ENCODE measurements at regions not wholly inside any gene's neighbourhood (a gene's known extent, or its start where the extent isn't known, plus 50 kb on each side); places are given as distances from the start of the nearest gene placed in this dataset.

DNA sequence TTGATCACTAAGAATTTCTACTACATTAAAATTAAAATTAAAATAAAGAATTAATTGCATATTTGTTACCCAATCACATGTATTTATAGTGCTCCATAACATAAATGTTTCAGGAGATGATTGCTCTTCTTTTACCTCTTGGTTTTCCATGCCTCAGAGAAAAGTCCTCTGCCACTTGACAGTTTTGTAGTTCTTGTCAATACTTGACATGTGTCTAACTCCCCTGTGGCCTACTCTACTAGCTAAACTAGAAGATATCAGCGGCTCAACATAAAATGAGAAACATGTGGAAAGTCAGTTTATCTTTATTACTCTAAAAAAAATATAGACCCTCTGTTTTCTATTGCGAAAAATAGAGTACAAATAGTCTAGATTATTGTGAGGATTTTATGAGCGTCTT, 650.6 kb upstream of the NUDT12 start:
- TF ChIP-seq, protein P1, sequence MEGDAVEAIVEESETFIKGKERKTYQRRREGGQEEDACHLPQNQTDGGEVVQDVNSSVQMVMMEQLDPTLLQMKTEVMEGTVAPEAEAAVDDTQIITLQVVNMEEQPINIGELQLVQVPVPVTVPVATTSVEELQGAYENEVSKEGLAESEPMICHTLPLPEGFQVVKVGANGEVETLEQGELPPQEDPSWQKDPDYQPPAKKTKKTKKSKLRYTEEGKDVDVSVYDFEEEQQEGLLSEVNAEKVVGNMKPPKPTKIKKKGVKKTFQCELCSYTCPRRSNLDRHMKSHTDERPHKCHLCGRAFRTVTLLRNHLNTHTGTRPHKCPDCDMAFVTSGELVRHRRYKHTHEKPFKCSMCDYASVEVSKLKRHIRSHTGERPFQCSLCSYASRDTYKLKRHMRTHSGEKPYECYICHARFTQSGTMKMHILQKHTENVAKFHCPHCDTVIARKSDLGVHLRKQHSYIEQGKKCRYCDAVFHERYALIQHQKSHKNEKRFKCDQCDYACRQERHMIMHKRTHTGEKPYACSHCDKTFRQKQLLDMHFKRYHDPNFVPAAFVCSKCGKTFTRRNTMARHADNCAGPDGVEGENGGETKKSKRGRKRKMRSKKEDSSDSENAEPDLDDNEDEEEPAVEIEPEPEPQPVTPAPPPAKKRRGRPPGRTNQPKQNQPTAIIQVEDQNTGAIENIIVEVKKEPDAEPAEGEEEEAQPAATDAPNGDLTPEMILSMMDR (IDR thresholded peaks at IDR 0.05): no peak
- TF ChIP-seq POLR2A (IDR thresholded peaks at IDR 0.05): no peak
- Histone ChIP-seq H3K27me3 (no peaks in the 10 kb centered on the region), H3K27ac (no peak overlapping the region), H3K4me1 (no peaks in the 10 kb centered on the region), H3K9me3 (no peaks in the 10 kb centered on the region), H3K4me3 (no peak overlapping the region), H3K36me3 (no peaks in the 10 kb centered on the region)
- intact Hi-C loops (cut with DNase I): no loop called here
- 43% methylated on average over 3 of the region's 3 CpGs for WGBS (ENCODE audit: insufficient coverage, low coverage, low lambda C conversion rate, missing lambda C conversion rate)
- no peak for ATAC-seq
- no peak for DNase-seq

DNA sequence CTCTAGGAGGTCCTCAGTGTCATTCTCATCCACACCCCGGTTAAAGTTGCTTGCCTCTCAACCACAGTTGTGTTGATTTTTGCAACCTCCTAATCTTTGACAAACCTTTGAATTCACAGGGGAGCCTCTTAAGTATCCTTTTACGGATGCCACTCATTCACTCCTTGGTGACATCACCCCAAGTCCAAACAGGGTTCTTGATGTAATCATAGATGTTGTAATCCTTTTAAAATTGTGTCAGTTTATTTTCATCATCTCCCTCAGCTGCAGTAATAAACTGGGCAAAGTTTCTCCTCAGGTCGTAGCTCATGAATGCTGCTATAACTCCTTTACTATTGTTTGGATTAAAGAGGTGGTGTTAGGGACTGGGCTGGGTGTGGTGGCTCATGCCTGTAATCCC, 637.2 kb upstream of the NUDT12 start:
- Histone ChIP-seq H3K4me3 (no peak overlapping the region), H3K27ac (no peak overlapping the region), H3K36me3 (no peaks in the 10 kb centered on the region), H3K4me1 (no peaks in the 10 kb centered on the region), H3K27me3 (no peaks in the 10 kb centered on the region), H3K9me3 (no peaks in the 10 kb centered on the region)
- ATAC-seq (no peak), DNase-seq (no peak)
- TF ChIP-seq, protein P1 (IDR thresholded peaks at IDR 0.05): no peak
- TF ChIP-seq POLR2A (IDR thresholded peaks at IDR 0.05): no peak
- 48% methylated on average over 3 of the region's 3 CpGs for WGBS (ENCODE audit: insufficient coverage, low coverage, low lambda C conversion rate, missing lambda C conversion rate)
- intact Hi-C loops (cut with DNase I): no loop called here

DNA sequence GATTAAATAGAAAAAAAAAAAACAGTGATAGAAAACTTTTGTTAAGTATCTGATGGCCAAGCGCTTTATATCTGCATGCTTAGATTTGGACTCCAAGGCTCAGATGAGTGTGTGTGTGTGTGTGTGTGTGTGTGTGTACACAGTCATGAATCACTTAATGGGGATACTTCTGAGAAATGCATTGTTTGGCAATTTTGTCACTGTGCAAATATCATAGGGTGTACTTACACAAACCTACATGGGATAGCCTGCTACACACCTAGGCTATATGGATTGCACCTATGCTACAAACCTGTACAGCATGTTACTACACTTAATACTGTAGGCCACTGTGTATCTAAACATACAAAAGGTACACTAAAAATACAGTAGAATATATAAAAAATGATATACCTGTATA, 635.6 kb upstream of the NUDT12 start:
- no peak for DNase-seq
- WGBS (ENCODE audit: insufficient coverage, low coverage, low lambda C conversion rate, missing lambda C conversion rate): 100% methylated on average over 1 of the region's 1 CpG
- Histone ChIP-seq H3K27ac (no peak overlapping the region), H3K4me1 (no peaks in the 10 kb centered on the region), H3K27me3 (no peaks in the 10 kb centered on the region), H3K36me3 (no peaks in the 10 kb centered on the region), H3K9me3 (no peaks in the 10 kb centered on the region), H3K4me3 (no peak overlapping the region)
- intact Hi-C loops (cut with DNase I): no loop called here
- peak in 1 of 4 donors; percentile 30 for ATAC-seq
- TF ChIP-seq, protein P1 (IDR thresholded peaks at IDR 0.05): no peak
- no peak for TF ChIP-seq POLR2A (IDR thresholded peaks at IDR 0.05)

DNA sequence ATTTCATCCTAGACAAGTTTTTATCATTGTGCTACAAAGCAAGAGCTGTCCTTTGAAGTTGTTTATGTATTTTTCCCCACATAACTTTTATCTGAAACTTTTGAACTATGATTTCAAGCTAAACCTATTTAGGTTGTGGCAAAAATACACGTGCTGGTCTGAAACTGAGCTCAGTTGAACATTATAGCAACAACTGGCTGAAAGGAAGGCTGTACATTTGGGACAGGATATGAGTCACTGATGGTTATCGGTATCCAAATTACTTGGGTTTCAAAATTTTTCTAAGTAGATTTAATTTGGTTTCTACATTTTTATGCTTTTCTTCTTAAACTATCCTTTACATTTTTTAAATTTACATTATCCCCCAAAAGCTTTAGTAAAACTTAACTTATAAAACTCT, 627.3 kb upstream of the NUDT12 start:
- no peaks in the 10 kb centered on the region for H3K36me3 ChIP-seq
- WGBS (ENCODE audit: insufficient coverage, low coverage, low lambda C conversion rate, missing lambda C conversion rate): 49% methylated on average over 2 of the region's 2 CpGs
- no peak overlapping the region for H3K4me3 ChIP-seq
- H3K4me1 ChIP-seq: no peaks in the 10 kb centered on the region
- no peak for ATAC-seq
- intact Hi-C loops (cut with DNase I): loop anchor here in 1 of 2 donors (10.0 kb wide), 1 partner anchor 605 kb away; no protein-coding TSS in a partner anchor
- TF ChIP-seq POLR2A (IDR thresholded peaks at IDR 0.05): no peak
- TF ChIP-seq, protein P1 (IDR thresholded peaks at IDR 0.05): no peak
- H3K27ac ChIP-seq: no peak overlapping the region
- H3K27me3 ChIP-seq: no peaks in the 10 kb centered on the region
- no peak for DNase-seq
- no peaks in the 10 kb centered on the region for H3K9me3 ChIP-seq

DNA sequence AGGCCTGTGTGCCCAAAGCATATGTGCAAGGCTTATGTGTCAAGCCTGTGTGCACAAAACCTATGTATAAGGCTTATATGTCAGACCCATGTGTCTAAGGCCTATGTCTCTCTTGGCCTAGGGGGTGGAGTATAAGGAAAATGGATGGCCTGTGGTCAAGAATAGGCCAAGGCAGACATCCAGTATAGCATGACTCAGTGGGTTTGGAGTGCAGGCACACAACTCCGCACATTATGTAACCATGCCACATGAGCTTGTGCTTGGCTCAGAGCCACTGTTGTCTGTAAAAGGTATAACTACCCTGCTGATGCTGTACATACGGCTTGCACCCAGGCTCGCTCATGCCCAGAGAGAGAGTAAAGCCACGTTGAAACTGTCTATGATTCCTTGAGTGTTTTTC, 626.4 kb upstream of the NUDT12 start:
- DNase-seq (no peak), ATAC-seq (no peak)
- H3K27me3 ChIP-seq: no peaks in the 10 kb centered on the region
- intact Hi-C loops (cut with DNase I): loop anchor here in 1 of 2 donors (10.0 kb wide), 1 partner anchor 604 kb away; no protein-coding TSS in a partner anchor
- WGBS (ENCODE audit: insufficient coverage, low coverage, low lambda C conversion rate, missing lambda C conversion rate): 80% methylated on average over 4 of the region's 4 CpGs
- H3K4me3 ChIP-seq: no peak overlapping the region
- no peaks in the 10 kb centered on the region for H3K9me3 ChIP-seq
- H3K4me1 ChIP-seq: no peaks in the 10 kb centered on the region
- H3K27ac ChIP-seq: no peak overlapping the region
- no peaks in the 10 kb centered on the region for H3K36me3 ChIP-seq
- TF ChIP-seq POLR2A (IDR thresholded peaks at IDR 0.05): no peak
- TF ChIP-seq, protein P1 (IDR thresholded peaks at IDR 0.05): no peak

Measured in right lobe of liver (tissue), 6 donors.